Jurkat, Clone E6-1 (cell line): ENCODE measurements at regions not wholly inside any gene's neighbourhood (a gene's known extent, or its start where the extent isn't known, plus 50 kb on each side); places are given as distances from the start of the nearest gene placed in this dataset.
"Not testable (repeated sequence)": the region's sequence is repeated elsewhere in the genome, so short reads cannot be mapped to it uniquely, and the experiment has no call there.

Experiments
- DNase-seq: peaks from one replicate; pipeline ENCODE4 v3.0.0-alpha.2; 2011; ENCODE audit warnings: low read depth, low spot score
- H3K4me3 ChIP-seq: 2 replicates; pipeline ENCODE4 v1.5.1; 2011; ENCODE audit warnings: mild to moderate bottlenecking, low read length, control low read depth, moderate library complexity

DNA sequence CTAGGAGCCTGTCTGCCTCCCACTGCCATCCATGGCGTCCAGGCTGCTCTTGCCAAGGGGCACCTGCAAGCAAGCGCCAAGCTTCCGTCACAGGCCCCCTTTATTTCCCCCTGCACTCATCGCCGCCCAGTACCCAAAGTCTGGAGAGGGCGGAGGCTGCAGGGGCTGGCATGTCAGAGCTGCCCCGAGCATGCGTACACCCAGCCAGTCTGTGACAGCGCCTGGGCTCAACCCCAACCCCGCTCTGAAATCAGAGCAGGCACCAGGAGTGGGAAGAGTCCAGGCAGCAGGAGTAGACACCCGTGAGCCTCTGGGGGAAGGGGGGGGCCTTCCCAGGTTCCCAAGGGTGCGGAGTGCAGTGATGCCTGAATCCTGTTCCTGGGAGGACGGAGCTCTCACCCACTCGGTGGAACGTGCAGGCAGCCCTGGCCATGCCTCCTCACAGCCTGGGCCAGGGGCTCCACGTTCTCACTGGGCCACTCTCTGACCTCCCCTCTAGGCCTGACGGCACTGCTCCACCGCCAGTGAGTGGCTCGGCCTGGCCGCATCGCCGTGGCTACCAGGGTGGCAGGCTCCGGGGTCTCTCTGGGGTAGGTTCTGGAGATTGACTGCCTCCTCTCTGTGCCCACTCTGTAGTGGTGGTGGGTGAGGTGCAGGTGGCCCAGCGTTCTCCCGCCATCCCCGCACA, 469.0 kb downstream of the CDH9 start:
- H3K4me3 ChIP-seq, result no peak overlapping the region
- no peak for DNase-seq

DNA sequence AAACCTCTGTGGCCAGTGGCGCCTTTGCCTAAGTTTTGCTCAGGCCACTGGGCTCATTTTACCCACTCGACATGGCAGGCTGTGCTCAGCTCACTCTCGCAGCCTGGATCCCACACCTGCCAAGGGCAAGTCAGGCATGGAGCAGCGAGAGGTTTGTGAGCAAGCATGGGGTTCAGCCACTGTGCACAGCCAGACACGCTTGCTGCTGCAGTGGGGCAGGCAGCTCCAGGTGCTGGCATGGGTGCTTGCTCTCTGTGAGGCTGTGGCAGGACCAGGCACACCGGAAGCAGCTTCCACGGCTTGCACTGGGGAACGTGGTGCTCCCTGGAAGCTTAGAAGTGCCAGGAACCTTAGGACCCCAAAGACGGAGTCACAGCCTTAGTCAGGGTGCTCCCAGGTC, 470.1 kb downstream of the CDH9 start:
- H3K4me3 ChIP-seq, result no peak overlapping the region
- no peak for DNase-seq

DNA sequence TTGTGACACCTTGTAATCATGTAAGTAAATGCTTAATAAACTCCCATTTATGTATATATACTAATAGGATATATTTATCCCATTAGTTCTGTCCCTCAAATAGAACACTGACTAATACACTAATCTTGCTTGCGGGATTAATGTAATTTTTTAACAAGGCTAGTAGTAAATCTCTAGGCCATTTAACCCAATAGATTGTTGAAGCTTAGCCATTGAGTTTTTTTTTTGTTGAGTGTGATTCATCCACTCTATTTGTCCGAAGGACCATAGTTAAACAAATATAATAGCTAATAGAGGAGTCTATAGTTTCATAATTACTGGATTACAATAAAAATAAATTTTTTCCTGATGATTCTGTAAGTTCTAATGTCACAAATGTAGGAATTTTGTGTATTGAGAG, 474.4 kb downstream of the CDH9 start:
- no peak overlapping the region for H3K4me3 ChIP-seq
- no peak for DNase-seq

DNA sequence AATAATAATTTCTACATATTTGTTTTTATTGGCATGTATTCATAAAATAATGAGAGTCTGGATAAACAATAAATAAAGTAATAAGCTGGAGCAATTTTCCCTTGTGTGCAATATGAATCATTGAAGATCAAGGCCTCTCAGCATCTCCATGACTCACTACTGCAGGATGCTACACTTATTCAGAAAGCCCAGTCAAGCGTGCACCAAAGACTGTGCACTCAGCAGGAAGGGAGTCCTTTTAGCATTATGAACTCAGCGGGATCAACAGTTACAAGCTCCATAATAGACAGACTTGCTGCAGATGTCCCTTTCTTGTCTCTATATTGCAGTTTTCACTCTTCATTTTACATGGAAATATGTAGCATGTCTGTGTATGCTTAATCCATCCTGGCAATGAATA, 485.3 kb downstream of the CDH9 start:
- no peak for DNase-seq
- no peak overlapping the region for H3K4me3 ChIP-seq

DNA sequence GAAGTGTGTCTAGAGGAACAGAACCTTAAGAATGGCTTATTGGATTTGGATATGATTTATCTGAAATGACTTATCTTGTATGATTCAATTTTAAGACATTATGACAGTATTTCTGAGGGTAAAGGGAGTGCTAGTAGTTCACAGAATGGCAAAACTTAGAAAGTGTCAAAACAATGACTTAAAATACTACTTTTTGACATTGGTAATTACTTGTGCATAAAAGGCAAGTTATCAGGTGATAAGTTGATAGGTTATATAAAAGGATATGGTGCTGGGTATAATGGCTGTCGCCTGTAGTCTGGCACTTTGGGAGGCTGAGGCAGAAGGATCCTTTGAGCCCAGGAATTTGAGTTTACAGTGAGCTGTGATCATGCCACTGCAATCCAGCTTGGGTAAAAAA, 494.4 kb downstream of the CDH9 start:
- H3K4me3 ChIP-seq, result no peak overlapping the region
- DNase-seq, result no peak

DNA sequence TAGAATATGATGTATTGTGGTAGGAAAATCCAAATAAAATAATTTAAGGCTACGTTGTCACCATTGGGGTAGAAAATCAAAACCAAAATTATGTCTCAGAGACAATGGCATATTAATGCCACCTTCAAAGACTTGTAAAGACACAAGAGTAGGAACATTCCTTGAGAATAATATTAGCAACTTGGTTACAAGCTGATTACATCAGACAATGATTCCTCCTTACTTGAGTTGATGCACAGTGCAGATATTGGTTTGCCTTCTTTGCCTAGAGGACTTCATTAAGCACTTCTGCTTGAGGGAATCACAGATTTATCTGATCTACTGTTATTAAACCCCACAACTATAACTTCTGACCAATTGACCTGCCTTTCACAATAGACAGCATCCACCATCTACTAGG, 500.2 kb downstream of the CDH9 start:
- H3K4me3 ChIP-seq, result no peak overlapping the region
- no peak for DNase-seq

DNA sequence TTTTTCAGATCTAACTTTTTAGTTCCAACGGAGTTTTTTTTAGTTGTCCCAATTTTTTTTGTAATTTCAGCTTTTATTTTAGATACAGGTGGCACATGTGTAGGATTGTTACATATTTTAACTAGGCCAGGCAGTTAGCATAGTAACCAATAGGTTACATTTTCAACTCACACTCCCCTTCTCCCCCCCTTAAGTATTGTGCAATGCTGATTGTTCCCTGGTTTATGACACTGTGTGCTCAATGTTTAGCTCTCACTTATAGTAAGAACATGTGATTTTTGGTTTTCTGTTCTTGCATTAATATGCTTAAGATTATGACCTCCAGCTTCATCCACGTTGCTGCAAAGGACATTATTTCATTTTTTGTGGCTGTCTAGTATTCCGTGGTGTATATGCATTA, 503.2 kb downstream of the CDH9 start:
- DNase-seq, result no peak

DNA sequence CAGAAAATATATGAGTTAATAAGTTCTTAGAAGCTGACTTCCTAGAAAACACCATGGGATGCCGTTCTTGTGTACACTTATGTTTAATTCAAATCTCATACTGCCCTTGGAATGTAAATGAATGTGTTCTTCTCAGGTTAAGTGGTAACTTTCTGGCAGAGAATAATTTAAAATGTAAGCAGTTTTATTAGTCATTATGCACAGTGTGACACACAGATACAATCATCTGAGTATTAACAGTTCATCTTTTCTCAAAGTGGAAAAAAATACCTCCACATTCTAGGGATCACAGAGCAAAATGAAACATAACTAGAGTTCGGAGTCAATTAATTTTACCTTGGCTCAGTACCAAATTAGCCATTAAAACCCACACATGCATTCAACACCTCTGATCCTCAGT, 508.1 kb downstream of the CDH9 start:
- H3K4me3 ChIP-seq, result no peak overlapping the region
- no peak for DNase-seq

More for the DNA sequence above, 503.2 kb downstream of the CDH9 start:
- H3K4me3 ChIP-seq, result no peak overlapping the region

DNA sequence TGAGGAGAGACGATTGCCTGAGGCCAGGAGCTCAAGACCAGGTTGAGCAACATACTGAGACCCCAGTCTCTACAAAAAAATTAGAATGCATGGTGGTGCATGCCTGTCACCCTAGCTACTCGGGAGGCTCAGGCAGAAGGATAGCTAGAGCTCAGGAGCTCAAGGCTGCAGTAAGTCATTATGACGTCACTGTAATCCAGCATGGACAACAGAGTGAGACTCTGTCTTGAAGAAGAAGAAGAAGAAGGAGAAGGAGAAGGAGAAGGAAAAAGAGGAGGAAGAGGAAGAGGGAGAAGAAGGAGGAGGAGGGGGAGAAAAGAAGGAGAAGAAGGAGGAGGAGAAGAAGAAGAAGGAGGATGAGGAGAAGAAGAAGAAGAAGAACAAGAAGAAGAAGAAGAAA, 519.1 kb downstream of the CDH9 start:
- no peak overlapping the region for H3K4me3 ChIP-seq
- DNase-seq, result no peak

DNA sequence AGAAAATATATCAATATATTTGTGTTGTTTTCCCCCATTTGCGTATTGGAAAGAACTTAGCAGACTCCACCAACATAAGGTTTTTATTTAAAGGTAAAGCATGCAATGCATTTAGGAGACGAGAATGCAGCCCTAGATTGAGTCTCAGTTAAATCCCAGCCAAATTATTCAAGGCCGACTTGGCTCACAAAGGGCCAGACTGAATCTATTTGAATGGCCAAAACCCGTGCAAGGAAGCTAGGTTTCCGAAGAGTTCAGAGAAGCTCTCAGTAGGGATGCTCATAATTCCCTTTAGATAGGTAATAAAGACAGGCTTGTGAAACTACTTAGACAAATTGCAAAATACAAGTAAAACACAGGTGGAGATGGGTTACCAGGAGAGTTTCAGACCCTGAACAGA, 520.3 kb downstream of the CDH9 start:
- no peak for DNase-seq
- H3K4me3 ChIP-seq, result no peak overlapping the region

DNA sequence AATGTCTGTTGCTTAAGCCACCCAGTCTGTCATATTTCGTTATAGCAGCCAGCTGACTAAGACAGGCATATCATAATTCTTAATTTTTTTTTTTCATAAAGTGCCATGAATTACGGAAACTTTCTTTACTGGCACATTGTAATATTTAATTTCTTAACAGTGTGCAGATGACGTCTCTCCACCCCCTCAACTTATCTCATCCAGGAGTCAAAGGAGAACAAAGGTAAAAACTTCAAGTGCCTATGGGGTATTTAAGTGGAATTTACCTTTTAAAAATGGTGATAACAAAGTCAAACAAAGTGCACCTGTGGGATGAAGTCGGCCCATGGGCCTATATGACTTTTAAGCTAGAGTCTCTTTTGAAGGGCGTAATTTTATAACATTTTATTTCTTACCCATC, 539.4 kb downstream of the CDH9 start:
- no peak overlapping the region for H3K4me3 ChIP-seq
- no peak for DNase-seq

DNA sequence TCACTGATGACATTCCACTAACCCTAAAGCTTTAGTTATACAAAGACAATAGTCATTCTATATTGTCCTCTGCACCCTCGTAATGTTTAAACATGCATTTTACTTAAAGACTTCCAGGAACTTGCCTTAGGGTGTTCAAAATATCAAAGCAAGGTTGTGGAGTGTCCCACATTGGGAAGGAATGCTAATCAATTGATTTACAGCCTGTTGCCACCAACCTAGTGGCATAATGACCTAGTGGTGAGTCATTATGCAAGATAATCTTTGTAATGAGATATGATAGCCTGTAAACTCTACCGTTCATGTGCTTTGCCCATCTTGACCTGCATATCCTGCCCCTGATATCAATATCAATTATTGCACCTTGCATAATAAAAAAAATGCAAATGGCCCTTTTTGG, 542.9 kb downstream of the CDH9 start:
- DNase-seq, result no peak
- no peak overlapping the region for H3K4me3 ChIP-seq

DNA sequence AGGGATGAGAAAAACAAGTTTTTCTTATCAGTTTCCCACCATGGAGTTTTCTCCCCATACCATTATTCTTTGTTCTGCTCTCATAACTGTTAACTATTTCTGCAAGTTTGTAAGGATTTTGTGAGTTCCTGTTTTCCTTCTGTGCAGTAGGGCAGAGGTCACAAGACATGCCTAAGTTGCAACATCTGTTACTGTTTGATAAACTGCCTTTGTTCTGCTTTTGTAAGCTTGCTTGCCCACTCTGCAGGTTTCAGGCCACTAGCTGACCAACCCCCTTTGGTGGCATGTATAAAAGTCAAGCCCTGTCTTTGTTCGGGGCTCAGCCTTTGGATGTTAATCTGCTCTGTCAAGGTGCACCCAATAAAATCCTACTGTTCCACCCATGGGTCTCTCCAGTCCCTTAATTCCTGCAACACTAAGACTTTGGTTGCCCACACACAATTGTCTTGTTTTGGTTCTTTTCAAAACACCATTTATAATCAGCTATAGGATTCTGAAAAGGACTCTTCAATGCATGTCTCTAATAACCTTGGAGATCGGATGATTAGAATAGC, 545.4 kb downstream of the CDH9 start:
- DNase-seq, result no peak
- H3K4me3 ChIP-seq, result no peak overlapping the region

DNA sequence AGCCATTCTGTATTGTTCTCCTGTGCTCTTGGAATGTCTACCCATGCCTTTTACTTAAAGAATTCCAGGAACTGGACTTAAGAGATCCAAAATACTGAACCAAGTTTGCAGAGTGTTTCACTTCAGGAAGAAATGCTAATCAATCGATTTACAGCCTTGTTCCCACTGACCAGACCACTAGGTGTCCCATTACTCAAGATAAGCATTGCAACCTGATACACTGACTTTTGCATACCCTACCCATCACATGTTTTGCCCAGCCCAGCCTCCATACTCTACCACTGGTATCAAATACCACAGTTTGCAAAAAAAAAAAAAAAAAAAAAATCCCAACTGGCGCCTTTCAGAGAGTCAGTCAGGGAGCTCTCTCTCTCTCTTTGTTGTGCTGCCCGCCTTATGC, 550.8 kb downstream of the CDH9 start:
- H3K4me3 ChIP-seq, result no peak overlapping the region
- DNase-seq, result no peak

DNA sequence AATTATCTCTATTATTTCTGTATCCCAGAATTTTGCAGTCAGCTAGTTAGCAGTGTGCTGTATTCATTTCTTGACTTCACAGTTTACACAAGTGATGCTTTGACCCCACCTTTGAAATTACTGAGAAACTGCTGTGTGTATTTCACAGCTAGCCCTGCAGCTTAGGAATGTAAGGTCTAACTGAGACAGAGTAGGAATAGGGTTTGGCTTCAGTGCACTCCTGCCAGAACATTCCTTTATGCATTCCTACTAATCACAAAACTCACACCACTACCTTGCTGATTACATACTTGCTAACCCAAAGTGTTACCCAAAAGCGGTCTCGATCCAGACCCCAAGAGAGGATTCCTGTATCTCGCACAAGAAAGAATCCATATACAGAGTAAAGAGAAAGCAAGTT, 551.8 kb downstream of the CDH9 start:
- no peak for DNase-seq
- no peak overlapping the region for H3K4me3 ChIP-seq

DNA sequence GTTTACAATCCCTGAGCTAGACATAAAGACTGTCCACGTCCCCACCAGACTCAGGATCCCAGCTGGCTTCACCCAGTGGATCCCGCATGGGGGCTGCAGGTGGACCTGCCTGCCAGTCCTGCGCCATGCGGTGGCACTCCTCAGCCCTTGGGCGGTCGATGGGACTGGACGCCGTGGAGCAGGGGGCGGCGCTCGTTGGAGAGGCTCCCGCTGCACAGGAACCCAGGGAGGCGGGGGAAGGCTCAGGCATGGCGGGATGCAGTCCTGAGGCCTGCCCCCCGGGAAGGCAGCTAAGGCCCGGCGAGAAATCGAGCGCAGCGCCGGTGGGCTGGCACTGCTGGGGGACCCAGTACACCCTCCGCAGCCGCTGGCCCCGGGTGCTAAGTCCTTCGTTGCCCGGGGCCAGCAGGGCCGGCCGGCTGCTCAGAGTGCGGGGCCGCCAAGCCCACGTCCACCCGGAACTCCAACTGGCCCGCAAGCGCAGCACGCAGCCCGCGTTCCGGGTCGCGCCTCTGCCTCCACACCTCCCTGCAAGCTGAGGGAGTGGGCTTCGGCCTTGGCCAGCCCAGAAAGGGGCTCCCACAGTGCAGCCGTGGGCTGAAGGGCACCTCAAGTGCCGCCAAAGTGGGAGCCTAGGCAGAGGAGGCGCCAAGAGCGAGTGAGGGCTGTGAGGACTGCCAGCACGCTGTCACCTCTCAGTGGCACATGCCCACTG, 553.1 kb downstream of the CDH9 start:
- H3K4me3 ChIP-seq, DNase-seq: not testable (repeated sequence)

DNA sequence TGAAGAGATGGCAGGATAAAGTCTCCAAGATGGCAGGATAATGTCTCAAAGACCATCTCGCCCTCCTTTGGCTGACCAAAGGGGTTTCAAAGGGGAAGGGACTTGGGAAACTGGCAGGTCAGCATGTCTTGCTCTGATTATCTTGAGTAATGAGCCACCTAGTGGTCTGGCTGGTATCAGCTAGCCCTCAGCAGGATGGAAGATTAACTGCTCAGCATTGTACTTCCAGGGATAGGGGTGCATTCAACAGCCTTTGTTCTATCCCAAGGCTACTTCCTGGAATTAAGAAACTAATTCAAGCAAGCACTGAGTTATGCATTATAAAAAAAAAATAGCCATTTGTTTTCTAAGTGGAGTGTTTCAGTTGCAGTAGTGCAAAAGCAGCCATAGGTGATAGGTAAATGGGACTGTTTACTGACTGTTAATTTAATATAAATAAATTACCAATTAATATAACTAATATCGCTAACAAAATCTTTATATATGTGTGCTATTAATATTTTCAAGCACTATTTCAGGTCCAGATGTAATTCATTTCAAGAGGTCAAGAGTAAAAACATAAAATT, 555.5 kb downstream of the CDH9 start:
- peak; percentile 33 for DNase-seq
- H3K4me3 ChIP-seq, result no peak overlapping the region

DNA sequence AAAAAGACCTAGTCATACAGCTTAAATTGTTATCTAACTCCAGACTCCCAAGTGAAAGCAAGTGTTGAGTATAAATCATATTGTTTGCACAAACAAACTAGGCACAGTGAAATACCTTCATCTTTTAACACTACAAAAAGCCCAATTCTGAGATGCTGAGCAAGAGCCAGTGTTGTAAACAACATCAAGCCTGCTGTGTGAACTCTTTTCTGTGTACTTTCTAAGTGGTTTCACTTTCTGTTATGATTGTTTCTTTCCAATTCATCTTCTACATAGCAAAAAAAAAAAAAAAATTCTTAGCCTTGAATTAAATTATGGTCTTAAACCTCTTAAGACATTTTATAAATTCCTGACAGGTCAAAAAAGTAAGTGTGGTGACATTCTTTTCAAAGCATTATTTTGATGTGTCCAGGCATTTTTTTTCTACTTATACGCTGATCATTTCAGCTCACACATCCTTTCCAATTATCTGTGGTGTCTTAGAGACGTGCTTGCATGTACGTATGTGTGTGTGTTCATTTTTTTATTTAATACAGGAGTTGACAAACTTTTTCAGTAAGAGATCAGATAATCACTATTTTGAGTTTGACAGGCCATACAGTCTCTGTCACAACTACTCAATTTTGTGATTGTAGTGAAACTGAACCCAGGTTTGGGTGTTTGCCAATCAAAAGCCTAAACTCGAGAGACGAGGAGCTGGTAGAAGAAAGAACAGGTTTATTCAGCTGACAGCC, 556.1 kb downstream of the CDH9 start:
- DNase-seq, result no peak
- H3K4me3 ChIP-seq, result no peak overlapping the region

DNA sequence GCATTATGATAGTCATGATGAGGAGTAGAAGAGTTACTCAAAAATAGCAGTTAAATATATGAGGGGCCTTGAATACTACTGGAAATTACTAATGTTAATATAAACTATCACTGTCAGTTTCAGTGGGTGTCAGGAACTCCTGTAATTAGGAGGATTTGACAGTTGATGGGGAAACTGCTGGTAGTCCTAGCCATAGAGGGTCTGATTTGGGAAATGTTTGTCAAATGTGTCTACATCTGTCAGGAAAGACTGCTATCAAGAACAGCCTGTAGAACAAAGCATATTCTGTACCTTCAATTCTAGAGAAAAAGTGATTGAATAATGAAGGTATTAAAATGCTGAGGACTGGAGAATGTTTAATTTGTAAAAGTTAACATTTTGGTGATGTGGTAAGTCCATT, 567.9 kb downstream of the CDH9 start:
- DNase-seq, result no peak

DNA sequence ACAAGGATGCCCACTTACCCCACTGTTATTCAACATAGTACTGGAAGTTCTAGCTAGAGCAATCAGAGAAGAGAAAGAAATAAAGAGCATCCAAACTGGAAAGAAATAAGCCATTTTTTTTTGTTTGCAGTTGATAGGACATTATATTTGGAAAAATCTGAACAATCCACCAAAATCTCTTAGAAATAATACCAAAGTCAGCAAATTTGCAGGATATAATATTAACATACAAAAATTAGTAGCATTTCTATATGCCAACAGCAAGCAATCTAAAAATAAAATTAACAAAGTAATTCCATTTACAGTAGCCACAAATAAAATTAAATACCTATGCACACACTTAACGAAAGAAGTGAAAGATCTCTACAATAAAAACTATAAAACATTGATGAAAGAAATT, 599.3 kb downstream of the CDH9 start:
- H3K4me3 ChIP-seq, result no peak overlapping the region
- no peak for DNase-seq

More for the DNA sequence above, 567.9 kb downstream of the CDH9 start:
- H3K4me3 ChIP-seq, result no peak overlapping the region
